ENCODE measurements at regions not wholly inside any gene's neighbourhood (a gene's known extent, or its start where the extent isn't known, plus 50 kb on each side); places are given as distances from the start of the nearest gene placed in this dataset.

DNA sequence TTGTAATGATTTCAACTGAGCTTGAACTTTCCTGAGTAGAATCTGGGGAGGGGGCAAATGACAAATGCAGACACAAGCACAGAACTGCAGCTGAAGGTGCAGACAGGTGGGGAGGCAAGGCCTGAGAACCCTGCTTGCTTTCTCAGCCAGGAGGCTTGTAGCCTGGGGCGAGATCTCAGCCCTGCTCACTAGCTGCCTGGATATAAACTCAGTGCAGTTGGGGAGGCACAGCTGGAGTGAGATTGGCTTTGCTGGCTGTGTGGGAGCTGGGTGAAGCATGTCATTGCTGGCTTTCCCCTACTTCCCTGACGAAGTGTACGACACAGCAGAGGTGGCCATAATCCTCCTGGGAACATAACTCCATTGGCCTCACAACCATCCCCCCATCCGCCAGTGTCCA lies 55.5 kb upstream of the NEXMIF start:
- H3K4me1 Mint-ChIP-seq (ENCODE audit: low read depth): no peaks in the 10 kb centered on the region
- DNase-seq: no peak
- H3K36me3 Mint-ChIP-seq (ENCODE audit: low read depth): no peaks in the 10 kb centered on the region
- H3K4me3 Mint-ChIP-seq: no peak overlapping the region
- no peak overlapping the region for H3K27ac Mint-ChIP-seq
- no peaks in the 10 kb centered on the region for H3K9me3 Mint-ChIP-seq
- H3K27me3 Mint-ChIP-seq: peaks cover 72% of the 10 kb centered on the region
